ENCODE measurements at regions not wholly inside any gene's neighbourhood (a gene's known extent, or its start where the extent isn't known, plus 50 kb on each side); places are given as distances from the start of the nearest gene placed in this dataset.

- Histone ChIP-seq H3K4ac (replicated peaks; ENCODE audit: insufficient read length, low read depth, low read length) (no peak overlapping the region), H3K14ac (ENCODE audit: insufficient read length) (no peak overlapping the region), H4K5ac (ENCODE audit: insufficient read length, low read depth, low read length) (no peak overlapping the region), H3K23ac (ENCODE audit: insufficient read length) (no peak overlapping the region), H4K91ac (replicated peaks; ENCODE audit: insufficient read length, low read length) (no peak overlapping the region), H3K4me3 (ENCODE audit: extremely low read depth in 1 of 4, insufficient read depth in 2 of 4, low read depth in 3 of 4, low read length in 4 of 4) (no peak overlapping the region), H3K27ac (ENCODE audit: low read depth, low read length) (no peak overlapping the region), H3K23me2 (ENCODE audit: low read depth, low read length) (no peaks in the 10 kb centered on the region), H3K9ac (replicated peaks in 1 of 4; ENCODE audit: extremely low read depth in 1 of 4, low read depth in 3 of 4, low read length in 3 of 4) (no peak overlapping the region), H2BK20ac (ENCODE audit: low read length) (no peak overlapping the region), H3K27me3 (replicated peaks in 1 of 4; ENCODE audit: control insufficient read depth in 3 of 4, extremely low read depth in 1 of 4, insufficient read depth in 3 of 4, low read length in 3 of 4) (no peaks in the 10 kb centered on the region), H3K79me2 (ENCODE audit: control insufficient read depth in 1 of 2, insufficient read depth in 2 of 2, low read length in 2 of 2) (no peaks in the 10 kb centered on the region), H3K36me3 (ENCODE audit: control insufficient read depth in 2 of 4, insufficient read depth in 4 of 4, low read length in 3 of 4) (no peaks in the 10 kb centered on the region), H3K18ac (ENCODE audit: extremely low read depth, low read length) (no peak overlapping the region), H4K20me1 (replicated peaks in 1 of 2; ENCODE audit: control insufficient read depth in 1 of 2, insufficient read depth in 2 of 2, low read length in 2 of 2) (no peaks in the 10 kb centered on the region), H2BK12ac (ENCODE audit: low read depth, low read length) (no peak overlapping the region), H3K4me2 (ENCODE audit: insufficient read depth in 1 of 2, low read depth in 2 of 2, low read length in 2 of 2) (no peak overlapping the region), H2AK5ac (ENCODE audit: low read depth, low read length) (no peak overlapping the region), H2BK120ac (replicated peaks; ENCODE audit: low read depth, low read length) (no peak overlapping the region), H2BK15ac (ENCODE audit: low read length) (no peak overlapping the region), H3K9me3 (ENCODE audit: insufficient read depth in 2 of 2, low read depth in 1 of 2, low read length in 1 of 2) (no peaks in the 10 kb centered on the region), H3K4me1 (replicated peaks in 1 of 4; ENCODE audit: control insufficient read depth in 3 of 4, insufficient read depth in 4 of 4, low read length in 3 of 4) (no peaks in the 10 kb centered on the region), H4K8ac (ENCODE audit: extremely low read depth, insufficient read depth, low read length) (no peak overlapping the region), H3K56ac (replicated peaks; ENCODE audit: insufficient read length, low read depth, low read length) (no peak overlapping the region), H3K79me1 (ENCODE audit: low read depth, low read length) (no peaks in the 10 kb centered on the region), H2BK5ac (ENCODE audit: low read depth, low read length) (no peak overlapping the region), H2AFZ (ENCODE audit: low read length) (no peak overlapping the region)
- ChIA-PET CTCF (ENCODE audit: partially characterized antibody) (interaction anchor here (0.6 kb wide), 1 partner anchor 677 kb away, joined by 3 read pairs; no protein-coding TSS in a partner anchor), POLR2A (ENCODE audit: partially characterized antibody) (no interaction called here)
- FAIRE-seq = no peak
- no peak for TF ChIP-seq RBBP5 (IDR thresholded peaks at IDR 0.05; ENCODE audit: borderline replicate concordance, low read depth, low read length)
- TF ChIP-seq, protein P1, sequence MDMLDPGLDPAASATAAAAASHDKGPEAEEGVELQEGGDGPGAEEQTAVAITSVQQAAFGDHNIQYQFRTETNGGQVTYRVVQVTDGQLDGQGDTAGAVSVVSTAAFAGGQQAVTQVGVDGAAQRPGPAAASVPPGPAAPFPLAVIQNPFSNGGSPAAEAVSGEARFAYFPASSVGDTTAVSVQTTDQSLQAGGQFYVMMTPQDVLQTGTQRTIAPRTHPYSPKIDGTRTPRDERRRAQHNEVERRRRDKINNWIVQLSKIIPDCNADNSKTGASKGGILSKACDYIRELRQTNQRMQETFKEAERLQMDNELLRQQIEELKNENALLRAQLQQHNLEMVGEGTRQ (IDR thresholded peaks at IDR 0.05; ENCODE audit: low read length) = no peak
- TF ChIP-seq KDM4A (IDR thresholded peaks at IDR 0.05; ENCODE audit: low read depth, low read length, severe bottlenecking) = no peak
- WGBS, 2 experiments (ENCODE audit: extremely low coverage in 1 of 2, insufficient coverage in 1 of 2, insufficient read length in 1 of 2, insufficient replicate concordance in 2 of 2, low coverage in 1 of 2, low lambda C conversion rate in 2 of 2, missing lambda C conversion rate in 1 of 2) = 94% methylated on average over 2 of the region's 2 CpGs; no CpG with 5 or more reads in 1 of the 2 experiments
- DNase-seq (ENCODE audit: low read depth in 1 of 2, low spot score in 2 of 2) = no peak
Measured at GRCh38 chr5:101643794-101644193, 652.3 kb downstream of the SLCO4C1 start.

All from H1 (cell line).